Central memory CD8-positive, alpha-beta T cell (primary cell): ENCODE measurements at regions not wholly inside any gene's neighbourhood (a gene's known extent, or its start where the extent isn't known, plus 50 kb on each side); places are given as distances from the start of the nearest gene placed in this dataset.
A peak's percentile ranks its signal among the peaks of the same experiment; 100 is the strongest.

Source experiments
- ATAC-seq: fragments of 150-1000 bp; cut with Tn5 transposase; replicated peaks from 2 replicates; pipeline ENCODE4 v1.10.0; 2022; ENCODE audit warnings: mild to moderate bottlenecking, moderate FRiP score, moderate number of reproducible peaks; ENCODE audit not compliant: poor library complexity, severe bottlenecking; ENCODE audit errors: extremely low read depth
- DNase-seq, 2 donors: peaks; one replicate each; pipeline ENCODE4 v3.0.0; 2021; ENCODE audit warnings: low spot score in 2 of 2
- H3K27ac Mint-ChIP-seq: one replicate; pipeline ENCODE4 v1.8.0; 2022; ENCODE audit warnings: low read depth, mild to moderate bottlenecking, moderate library complexity, mixed read lengths
- H3K27me3 Mint-ChIP-seq: one replicate; pipeline ENCODE4 v1.8.0; 2022; ENCODE audit warnings: mixed read lengths
- H3K36me3 Mint-ChIP-seq: one replicate; pipeline ENCODE4 v1.8.0; 2022; ENCODE audit warnings: mild to moderate bottlenecking, moderate library complexity, mixed read lengths; ENCODE audit not compliant: insufficient read depth
- H3K4me1 Mint-ChIP-seq: one replicate; pipeline ENCODE4 v1.8.0; 2022; ENCODE audit warnings: mixed read lengths
- H3K4me3 Mint-ChIP-seq: one replicate; pipeline ENCODE4 v1.8.0; 2022; ENCODE audit warnings: mild to moderate bottlenecking, moderate library complexity, mixed read lengths
- H3K9me3 Mint-ChIP-seq: one replicate; pipeline ENCODE4 v1.8.0; 2022; ENCODE audit warnings: mixed read lengths

- no peaks in the 10 kb centered on the region for H3K9me3 Mint-ChIP-seq
- DNase-seq, result no peak
- H3K27me3 Mint-ChIP-seq, result no peaks in the 10 kb centered on the region
- H3K27ac Mint-ChIP-seq, result no peak overlapping the region
- no peak overlapping the region for H3K4me3 Mint-ChIP-seq
- no peaks in the 10 kb centered on the region for H3K36me3 Mint-ChIP-seq
- H3K4me1 Mint-ChIP-seq, result no peaks in the 10 kb centered on the region
- ATAC-seq, result no peak
Measured at GRCh38 chr12:91681751-91682150, 463.9 kb downstream of the BTG1 start.

- no peaks in the 10 kb centered on the region for H3K27me3 Mint-ChIP-seq
- H3K36me3 Mint-ChIP-seq, result no peaks in the 10 kb centered on the region
- H3K4me3 Mint-ChIP-seq, result no peak overlapping the region
- ATAC-seq, result no peak
- H3K4me1 Mint-ChIP-seq, result no peaks in the 10 kb centered on the region
- no peak overlapping the region for H3K27ac Mint-ChIP-seq
- H3K9me3 Mint-ChIP-seq, result no peaks in the 10 kb centered on the region
- no peak for DNase-seq
Measured at GRCh38 chr12:91680864-91681263, 464.8 kb downstream of the BTG1 start.

DNA sequence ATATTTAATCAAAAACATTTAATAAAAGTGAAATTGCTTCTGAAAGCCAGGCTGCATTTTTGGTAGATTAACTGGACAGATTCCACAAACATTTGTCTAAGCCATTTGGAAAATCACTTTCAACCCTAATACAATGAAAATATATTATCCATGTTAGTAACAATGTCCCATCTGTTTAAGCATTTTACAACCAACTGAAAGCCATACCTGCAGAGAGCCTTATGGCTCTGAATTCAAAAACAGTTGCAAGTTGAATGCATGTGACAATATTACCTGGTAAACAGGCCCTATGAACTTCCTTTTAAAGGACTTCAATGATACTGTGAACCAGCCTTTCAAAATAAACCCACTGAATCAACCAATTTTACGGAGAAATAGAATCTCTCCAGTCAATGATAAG is 468.1 kb downstream of the BTG1 start:
- DNase-seq, result no peak
- Mint-ChIP-seq H3K4me3 (no peak overlapping the region), H3K27ac (no peak overlapping the region), H3K9me3 (no peaks in the 10 kb centered on the region), H3K4me1 (no peaks in the 10 kb centered on the region), H3K27me3 (no peaks in the 10 kb centered on the region), H3K36me3 (no peaks in the 10 kb centered on the region)
- ATAC-seq, result no peak

- Mint-ChIP-seq H3K27me3 (no peaks in the 10 kb centered on the region), H3K4me1 (no peaks in the 10 kb centered on the region), H3K36me3 (no peaks in the 10 kb centered on the region), H3K9me3 (no peaks in the 10 kb centered on the region), H3K27ac (no peak overlapping the region), H3K4me3 (no peak overlapping the region)
- DNase-seq (no peak), ATAC-seq (no peak)
Measured at GRCh38 chr12:91675401-91675800, 470.2 kb downstream of the BTG1 start.

DNA sequence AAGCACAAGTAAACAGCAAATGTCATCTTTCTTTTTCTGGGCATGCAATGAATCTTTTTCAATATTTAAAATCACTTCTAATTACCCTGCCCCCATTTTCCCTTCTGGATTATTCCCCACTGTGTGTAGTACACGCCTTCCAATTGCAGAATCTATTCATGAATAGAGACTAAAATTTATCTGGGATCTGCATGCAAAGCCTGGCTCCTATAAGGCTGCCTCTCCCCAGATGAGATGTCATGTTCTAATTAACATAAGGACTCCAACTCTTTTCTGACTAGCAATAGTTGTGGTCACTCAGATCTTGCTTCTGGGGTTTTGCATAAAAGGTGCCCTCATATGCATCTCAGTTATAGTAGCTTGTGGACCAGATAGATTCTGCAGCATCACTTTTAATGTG is 473.5 kb downstream of the BTG1 start:
- no peaks in the 10 kb centered on the region for H3K27me3 Mint-ChIP-seq
- no peaks in the 10 kb centered on the region for H3K36me3 Mint-ChIP-seq
- H3K4me1 Mint-ChIP-seq, result peaks cover 6% of the 10 kb centered on the region
- ATAC-seq, result no peak
- H3K27ac Mint-ChIP-seq, result no peak overlapping the region
- no peak overlapping the region for H3K4me3 Mint-ChIP-seq
- H3K9me3 Mint-ChIP-seq, result no peaks in the 10 kb centered on the region
- DNase-seq, result no peak

GRCh38 chr12:91667694-91668093 is 478.0 kb downstream of the BTG1 start:
- Mint-ChIP-seq H3K4me1 (peaks cover 9% of the 10 kb centered on the region), H3K36me3 (peaks cover 1% of the 10 kb centered on the region), H3K27ac (peak overlapping the region; percentile 23), H3K9me3 (no peaks in the 10 kb centered on the region), H3K27me3 (no peaks in the 10 kb centered on the region), H3K4me3 (no peak overlapping the region)
- DNase-seq, result no peak
- ATAC-seq, result no peak

DNA sequence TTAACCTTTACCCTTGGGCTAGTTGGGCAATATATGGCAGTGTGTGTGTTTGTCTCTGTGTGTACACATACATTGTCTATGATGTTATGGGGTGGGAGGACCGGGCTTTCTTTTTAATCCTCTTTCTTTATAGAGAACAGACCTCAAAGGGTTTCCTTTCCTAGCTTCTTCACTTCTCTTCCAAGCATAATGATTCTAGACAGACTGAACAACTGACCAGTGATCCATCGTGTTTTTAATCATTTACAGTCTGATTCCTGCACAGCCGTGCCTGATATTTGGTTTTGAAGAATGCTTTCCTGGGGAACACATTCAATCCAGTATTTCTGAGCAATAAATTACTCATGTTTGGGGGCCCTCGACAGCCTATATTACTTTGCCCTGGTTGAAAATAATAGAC is 481.1 kb upstream of the DCN start:
- H3K4me1 Mint-ChIP-seq, result peaks cover 9% of the 10 kb centered on the region
- no peak for ATAC-seq
- DNase-seq, result no peak
- no peaks in the 10 kb centered on the region for H3K27me3 Mint-ChIP-seq
- H3K4me3 Mint-ChIP-seq, result no peak overlapping the region
- peaks cover 1% of the 10 kb centered on the region for H3K36me3 Mint-ChIP-seq
- H3K9me3 Mint-ChIP-seq, result no peaks in the 10 kb centered on the region
- no peak overlapping the region for H3K27ac Mint-ChIP-seq

DNA sequence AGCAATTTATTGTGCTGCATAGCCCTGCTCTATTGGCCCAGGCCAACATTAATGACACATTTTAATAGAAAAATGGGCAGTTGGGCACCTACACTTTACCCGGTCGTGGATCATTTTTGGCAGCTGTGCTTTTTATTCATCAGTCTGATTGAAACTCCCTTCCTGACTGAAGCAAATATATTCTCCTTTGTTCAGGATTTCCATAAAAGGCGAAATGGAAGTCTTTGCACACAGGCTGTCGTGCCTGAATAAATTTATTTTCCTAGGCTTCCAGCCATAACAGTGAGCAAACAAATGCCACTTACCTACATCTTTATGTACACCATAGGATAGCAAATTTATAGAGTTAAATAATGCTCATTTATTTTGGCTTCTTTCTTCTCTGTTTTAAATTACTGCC is 480.7 kb upstream of the DCN start:
- no peak overlapping the region for H3K27ac Mint-ChIP-seq
- H3K27me3 Mint-ChIP-seq, result no peaks in the 10 kb centered on the region
- H3K4me1 Mint-ChIP-seq, result peaks cover 10% of the 10 kb centered on the region
- H3K4me3 Mint-ChIP-seq, result no peak overlapping the region
- peaks cover 1% of the 10 kb centered on the region for H3K36me3 Mint-ChIP-seq
- DNase-seq (no peak), ATAC-seq (no peak)
- H3K9me3 Mint-ChIP-seq, result no peaks in the 10 kb centered on the region

- H3K27me3 Mint-ChIP-seq, result no peaks in the 10 kb centered on the region
- H3K36me3 Mint-ChIP-seq, result peaks cover 1% of the 10 kb centered on the region
- no peak overlapping the region for H3K27ac Mint-ChIP-seq
- ATAC-seq, result no peak
- no peak for DNase-seq
- peaks cover 8% of the 10 kb centered on the region for H3K4me1 Mint-ChIP-seq
- no peaks in the 10 kb centered on the region for H3K9me3 Mint-ChIP-seq
- H3K4me3 Mint-ChIP-seq, result no peak overlapping the region
Measured at GRCh38 chr12:91662021-91662420, 479.4 kb upstream of the DCN start.

DNA sequence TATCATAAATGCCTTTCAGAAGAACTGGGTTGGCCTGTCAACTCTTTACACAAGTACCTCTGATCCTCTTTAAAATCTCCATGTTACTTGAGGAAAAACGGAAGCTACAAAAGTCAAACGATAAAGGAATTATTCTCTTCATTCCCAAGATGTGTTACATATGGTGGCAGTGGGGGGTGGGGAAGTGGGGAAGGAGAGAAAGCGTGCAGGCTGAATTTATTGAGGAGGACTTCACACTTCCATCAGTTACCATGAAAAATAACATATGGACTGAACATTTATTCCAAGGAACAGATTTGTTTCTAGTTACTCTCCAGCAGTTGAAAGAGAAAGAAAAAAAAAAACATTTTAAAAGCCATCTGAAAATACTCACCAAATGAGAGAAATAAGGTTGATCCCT is 474.4 kb upstream of the DCN start:
- no peaks in the 10 kb centered on the region for H3K36me3 Mint-ChIP-seq
- no peaks in the 10 kb centered on the region for H3K9me3 Mint-ChIP-seq
- peaks cover 7% of the 10 kb centered on the region for H3K4me1 Mint-ChIP-seq
- ATAC-seq, result no peak
- no peak overlapping the region for H3K27ac Mint-ChIP-seq
- no peak for DNase-seq
- H3K27me3 Mint-ChIP-seq, result no peaks in the 10 kb centered on the region
- no peak overlapping the region for H3K4me3 Mint-ChIP-seq

DNA sequence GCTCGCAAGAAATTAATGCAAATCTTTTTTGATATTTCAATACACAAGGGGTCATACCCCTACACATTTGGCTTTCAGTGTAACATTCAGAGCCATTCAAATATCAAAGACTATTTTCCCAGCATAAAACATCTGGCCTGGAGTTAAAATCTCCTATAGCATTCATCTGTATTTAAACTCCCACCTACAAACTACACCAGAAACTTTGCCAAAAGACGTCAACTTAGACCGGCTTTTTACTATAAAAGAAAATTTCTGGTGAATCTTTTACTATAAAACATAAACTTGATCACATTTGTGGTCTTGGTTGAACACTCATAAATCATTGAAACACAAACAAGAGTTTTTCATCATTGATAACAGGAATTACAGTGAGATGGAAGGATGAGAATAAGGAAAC is 473.3 kb upstream of the DCN start:
- ATAC-seq, result no peak
- H3K27ac Mint-ChIP-seq, result no peak overlapping the region
- no peak for DNase-seq
- peaks cover 3% of the 10 kb centered on the region for H3K36me3 Mint-ChIP-seq
- no peak overlapping the region for H3K4me3 Mint-ChIP-seq
- H3K27me3 Mint-ChIP-seq, result no peaks in the 10 kb centered on the region
- H3K9me3 Mint-ChIP-seq, result no peaks in the 10 kb centered on the region
- H3K4me1 Mint-ChIP-seq, result peaks cover 7% of the 10 kb centered on the region

- H3K36me3 Mint-ChIP-seq, result peaks cover 3% of the 10 kb centered on the region
- DNase-seq (no peak), ATAC-seq (no peak)
- no peaks in the 10 kb centered on the region for H3K9me3 Mint-ChIP-seq
- H3K27ac Mint-ChIP-seq, result no peak overlapping the region
- H3K4me1 Mint-ChIP-seq, result peaks cover 7% of the 10 kb centered on the region
- no peak overlapping the region for H3K4me3 Mint-ChIP-seq
- H3K27me3 Mint-ChIP-seq, result no peaks in the 10 kb centered on the region
Measured at GRCh38 chr12:91654087-91654486, 471.5 kb upstream of the DCN start.

DNA sequence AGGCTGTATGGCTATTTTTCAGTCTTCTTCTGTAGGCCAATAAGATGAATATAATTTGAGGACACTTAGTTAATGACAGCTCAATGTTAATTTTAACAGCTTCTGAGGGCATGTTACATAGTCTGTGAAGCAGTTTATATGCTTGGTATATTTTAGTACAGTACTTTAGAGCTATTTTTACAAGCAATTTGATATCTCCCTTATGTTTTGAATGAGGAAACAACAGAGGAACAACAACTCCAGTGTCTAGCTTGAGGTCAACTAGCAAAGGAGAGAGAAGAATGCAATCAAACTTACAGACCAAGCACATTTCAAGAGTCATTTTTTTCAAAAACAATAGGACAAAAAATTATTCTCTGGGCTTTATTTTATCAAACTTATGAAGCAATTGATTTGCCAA is 469.1 kb upstream of the DCN start:
- Mint-ChIP-seq H3K4me1 (no peaks in the 10 kb centered on the region), H3K4me3 (no peak overlapping the region), H3K27ac (no peak overlapping the region), H3K9me3 (no peaks in the 10 kb centered on the region), H3K36me3 (peaks cover 3% of the 10 kb centered on the region), H3K27me3 (no peaks in the 10 kb centered on the region)
- ATAC-seq, result no peak
- no peak for DNase-seq

DNA sequence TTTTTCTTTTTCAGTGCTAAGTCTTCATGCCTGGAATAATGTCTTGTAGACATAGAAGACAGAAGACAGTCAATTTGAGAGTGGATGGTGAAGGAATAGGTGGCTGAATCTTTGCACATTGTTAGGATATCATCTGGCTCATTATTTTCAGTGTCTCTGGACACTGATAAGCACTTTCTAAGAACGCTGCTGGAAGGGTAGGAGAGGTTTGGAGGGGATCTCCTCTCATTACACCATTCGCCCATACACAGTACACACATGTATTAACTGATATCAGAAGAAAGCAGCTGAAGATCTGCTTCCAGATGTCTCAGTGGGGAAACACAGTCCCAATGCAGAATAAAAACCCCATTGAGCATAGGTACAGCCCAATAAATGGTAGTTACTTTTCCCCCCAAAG is 461.1 kb upstream of the DCN start:
- no peaks in the 10 kb centered on the region for H3K27me3 Mint-ChIP-seq
- H3K27ac Mint-ChIP-seq, result no peak overlapping the region
- no peaks in the 10 kb centered on the region for H3K4me1 Mint-ChIP-seq
- no peaks in the 10 kb centered on the region for H3K9me3 Mint-ChIP-seq
- no peak for DNase-seq
- no peak overlapping the region for H3K4me3 Mint-ChIP-seq
- no peaks in the 10 kb centered on the region for H3K36me3 Mint-ChIP-seq
- no peak for ATAC-seq
